Panc1 (cell line): ENCODE measurements at regions not wholly inside any gene's neighbourhood (a gene's known extent, or its start where the extent isn't known, plus 50 kb on each side); places are given as distances from the start of the nearest gene placed in this dataset.

ENCODE experiments used
- ATAC-seq: fragments of 200-7000 bp; cut with Tn5 transposase; 2 replicates; pipeline ENCODE4 v1.9.1; 2020; ENCODE audit warnings: mild to moderate bottlenecking, moderate library complexity
- BruUV-seq: library from RNA; stranded (reverse); fragments of 400-500 nt; replicated peaks from 2 replicates; lab custom pipeline; 2021; lab: Mats Ljungman, UMichigan
- CTCF ChIA-PET: fragments of 300-600 bp; sonication (Branson Sonifier 250); formaldehyde crosslinking; loops from one replicate; lab custom pipeline; 2022; ENCODE audit warnings: antibody characterized with exemption; lab: Charles Lee
- POLR2A ChIA-PET: fragments of 300-600 bp; sonication (Branson Sonifier 250); formaldehyde crosslinking; loops from one replicate; lab custom pipeline; 2022; ENCODE audit warnings: antibody characterized with exemption; lab: Charles Lee
- DNase-seq: peaks from one replicate; pipeline ENCODE4 v3.0.0-alpha.2; 2010; ENCODE audit warnings: low read depth, low spot score
- H3K27ac ChIP-seq: 2 replicates; pipeline ENCODE4 v1.5.1; 2011; ENCODE audit warnings: mild to moderate bottlenecking, low read length, inconsistent platforms
- H3K27me3 ChIP-seq: fragments of 200-500 bp; sonication (Bioruptor generic); 2 replicates; pipeline ENCODE4 v1.6.0; 2014; ENCODE audit warnings: low read length, inconsistent platforms; ENCODE audit not compliant: control insufficient read depth, insufficient read depth
- H3K36me3 ChIP-seq: fragments of 200-500 bp; sonication (Bioruptor generic); 2 replicates; pipeline ENCODE4 v1.5.1; 2014; ENCODE audit warnings: inconsistent platforms, mild to moderate bottlenecking, low read length, moderate library complexity; ENCODE audit not compliant: control insufficient read depth, insufficient read depth
- H3K4me1 ChIP-seq: 2 replicates; pipeline ENCODE4 v1.5.1; 2011; ENCODE audit warnings: inconsistent platforms, mild to moderate bottlenecking, low read length, moderate library complexity; ENCODE audit not compliant: control insufficient read depth, insufficient read depth
- H3K4me3 ChIP-seq, 2 experiments: 2 replicates each; pipeline ENCODE4 v1.5.1; 2011 to 2012; ENCODE audit warnings: low read depth in 2 of 2, low read length in 2 of 2, mild to moderate bottlenecking in 2 of 2, inconsistent platforms in 1 of 2, moderate library complexity in 1 of 2
- H3K9me3 ChIP-seq: fragments of 200-500 bp; sonication (Bioruptor generic); 2 replicates; pipeline ENCODE4 v1.5.1; 2014; ENCODE audit warnings: low read depth, mild to moderate bottlenecking, inconsistent platforms, low read length, moderate library complexity; ENCODE audit not compliant: control insufficient read depth, insufficient read depth
- CTCF ChIP-seq: fragments of 450-650 bp; IDR thresholded peaks from 2 replicates; pipeline ENCODE4 v1.5.1; 2017; ENCODE audit warnings: mild to moderate bottlenecking
- POLR2AphosphoS5 ChIP-seq: IDR thresholded peaks from 2 replicates; pipeline ENCODE4 v1.6.1; 2012; ENCODE audit warnings: mild to moderate bottlenecking, low read depth, low read length, moderate library complexity
- REST ChIP-seq, 2 experiments: IDR thresholded peaks; 2 replicates each; pipeline ENCODE4 v1.6.1; 2011 to 2012; ENCODE audit warnings: low read depth in 2 of 2, control low read depth in 1 of 2, low read length in 1 of 2, mild to moderate bottlenecking in 1 of 2, moderate library complexity in 1 of 2; ENCODE audit not compliant: insufficient read depth in 1 of 2
- SIN3A ChIP-seq: IDR thresholded peaks from 2 replicates; pipeline ENCODE4 v1.6.1; 2012; ENCODE audit warnings: low read depth, mild to moderate bottlenecking, low read length, moderate library complexity, borderline replicate concordance; ENCODE audit not compliant: insufficient read depth
- TCF7L2 ChIP-seq: IDR thresholded peaks from 2 replicates; pipeline ENCODE4 v1.6.1; 2011; ENCODE audit warnings: mild to moderate bottlenecking, low read depth, low read length, inconsistent platforms
- in situ Hi-C: cut with HindIII; loops from 2 replicates; pipeline ENCODE4 v1.10.0; 2016; ENCODE audit warnings: low sequenced_read_pairs, low pct_unique_long_range_greater_than_20kb
- intact Hi-C: fragments of 100-400 bp; cut with micrococcal nuclease; formaldehyde crosslinking; loops from one replicate; pipeline ENCODE4 v1.10.0; 2022; ENCODE audit not compliant: unreplicated experiment

- ChIA-PET POLR2A (no interaction called here), CTCF (no interaction called here)
- no peak overlapping the region for H3K4me3 ChIP-seq
- intact Hi-C loops: no loop called here
- ATAC-seq (no peak), DNase-seq (no peak)
- H3K27ac ChIP-seq: no peak overlapping the region
- H3K4me1 ChIP-seq: no peaks in the 10 kb centered on the region
- no TSS peak for BruUV-seq
- TF ChIP-seq REST (IDR thresholded peaks at IDR 0.05; ENCODE audit: insufficient read depth in 1 of 2, low read depth in 2 of 2, low read length in 1 of 2): no peak
- no peak for TF ChIP-seq CTCF
- no peak for TF ChIP-seq SIN3A
- no peak for TF ChIP-seq POLR2AphosphoS5
- no peak for TF ChIP-seq TCF7L2
- no peaks in the 10 kb centered on the region for H3K27me3 ChIP-seq
- no peaks in the 10 kb centered on the region for H3K9me3 ChIP-seq
- in situ Hi-C loops: no loop called here
- no peaks in the 10 kb centered on the region for H3K36me3 ChIP-seq
Measured at GRCh38 chr5:167765352-167765751, 526.1 kb upstream of the WWC1 start.

- Histone ChIP-seq H3K36me3 (no peaks in the 10 kb centered on the region), H3K27me3 (no peaks in the 10 kb centered on the region), H3K27ac (no peak overlapping the region), H3K9me3 (no peaks in the 10 kb centered on the region), H3K4me3 (no peak overlapping the region), H3K4me1 (no peaks in the 10 kb centered on the region)
- no peak for ATAC-seq
- ChIA-PET POLR2A (no interaction called here), CTCF (no interaction called here)
- no peak for DNase-seq
- in situ Hi-C loops (no loop called here), intact Hi-C loops (no loop called here)
- no TSS peak for BruUV-seq
- no peak for TF ChIP-seq SIN3A
- no peak for TF ChIP-seq POLR2AphosphoS5
Measured at GRCh38 chr5:167766957-167767356, 524.5 kb upstream of the WWC1 start.

GRCh38 chr5:167767795-167768194 is 523.6 kb upstream of the WWC1 start:
- TF ChIP-seq CTCF: no peak
- ChIA-PET CTCF (no interaction called here), POLR2A (no interaction called here)
- Histone ChIP-seq H3K27ac (no peak overlapping the region), H3K4me1 (no peaks in the 10 kb centered on the region), H3K4me3 (no peak overlapping the region), H3K27me3 (no peaks in the 10 kb centered on the region), H3K9me3 (no peaks in the 10 kb centered on the region), H3K36me3 (no peaks in the 10 kb centered on the region)
- intact Hi-C loops: no loop called here
- in situ Hi-C loops: no loop called here
- BruUV-seq: no TSS peak
- DNase-seq: no peak
- no peak for ATAC-seq
